H1 (cell line): ENCODE measurements at regions not wholly inside any gene's neighbourhood (a gene's known extent, or its start where the extent isn't known, plus 50 kb on each side); places are given as distances from the start of the nearest gene placed in this dataset.

Experiments used
- CTCF ChIA-PET: fragments of 300-600 bp; sonication (Branson Sonifier 250); formaldehyde crosslinking; loops from one replicate; lab custom pipeline; 2021; ENCODE audit not compliant: partially characterized antibody; lab: Charles Lee
- POLR2A ChIA-PET: fragments of 300-600 bp; sonication (Branson Sonifier 250); formaldehyde crosslinking; loops from one replicate; lab custom pipeline; 2021; ENCODE audit warnings: inconsistent platforms; ENCODE audit not compliant: partially characterized antibody; lab: Charles Lee
- DNase-seq, 2 experiments: peaks; one replicate each; pipeline versions ENCODE4 v3.0.0 to v3.0.0-alpha.2; 2010 to 2022; ENCODE audit warnings: low spot score in 2 of 2, low read depth in 1 of 2, mixed read lengths in 1 of 2
- FAIRE-seq: peaks from 2 replicates; lab custom pipeline; 2011; peaks lifted over from hg19 to GRCh38; lab: Jason Lieb, UNC
- H2AFZ ChIP-seq: 2 replicates; pipeline ENCODE4 v1.8.1; 2012; ENCODE audit warnings: low read length, inconsistent platforms
- H2AK5ac ChIP-seq: 2 replicates; pipeline ENCODE4 v1.6.1; 2013; ENCODE audit warnings: low read depth, low read length
- H2BK120ac ChIP-seq: replicated peaks from 2 replicates; pipeline ENCODE3; 2013; ENCODE audit warnings: low read depth, low read length, inconsistent platforms
- H2BK12ac ChIP-seq: 2 replicates; pipeline ENCODE4 v1.6.1; 2013; ENCODE audit warnings: low read depth, low read length
- H2BK15ac ChIP-seq: 2 replicates; pipeline ENCODE4 v1.6.1; 2013; ENCODE audit warnings: low read length
- H2BK20ac ChIP-seq: 2 replicates; pipeline ENCODE4 v1.6.1; 2013; ENCODE audit warnings: low read length
- H2BK5ac ChIP-seq: 2 replicates; pipeline ENCODE4 v1.6.1; 2013; ENCODE audit warnings: low read depth, low read length
- H3K14ac ChIP-seq: 2 replicates; pipeline ENCODE4 v1.6.1; 2013; ENCODE audit warnings: inconsistent platforms; ENCODE audit not compliant: insufficient read length
- H3K18ac ChIP-seq: 2 replicates; pipeline ENCODE4 v1.6.1; 2013; ENCODE audit warnings: low read length; ENCODE audit errors: extremely low read depth
- H3K23ac ChIP-seq: 2 replicates; pipeline ENCODE4 v1.6.1; 2013; ENCODE audit warnings: inconsistent platforms; ENCODE audit not compliant: insufficient read length
- H3K23me2 ChIP-seq: 2 replicates; pipeline ENCODE4 v1.6.1; 2013; ENCODE audit warnings: low read depth, low read length
- H3K27ac ChIP-seq: 2 replicates; pipeline ENCODE4 v1.6.1; 2011; ENCODE audit warnings: low read depth, low read length, inconsistent platforms
- H3K27me3 ChIP-seq, 4 experiments: replicated peaks in 1 of 4; 1 replicate in 1 of 4; 2 replicates in 3 of 4; pipeline versions ENCODE4 v1.6.1 to v1.8.1; 2011 to 2013; ENCODE audit warnings: low read length in 3 of 4, mild to moderate bottlenecking in 3 of 4, inconsistent platforms in 2 of 4, mixed read lengths in 2 of 4, moderate library complexity in 1 of 4; ENCODE audit not compliant: control insufficient read depth in 3 of 4, insufficient read depth in 3 of 4; ENCODE audit errors: extremely low read depth in 1 of 4
- H3K36me3 ChIP-seq, 4 experiments: 2 replicates each; pipeline versions ENCODE4 v1.6.1 to v1.8.1; 2011 to 2013; ENCODE audit warnings: mild to moderate bottlenecking in 4 of 4, low read length in 3 of 4, moderate library complexity in 2 of 4, control low read depth in 1 of 4, inconsistent platforms in 1 of 4; ENCODE audit not compliant: insufficient read depth in 4 of 4, control insufficient read depth in 2 of 4
- H3K4ac ChIP-seq: replicated peaks from 2 replicates; pipeline ENCODE3; 2013; ENCODE audit warnings: low read length, low read depth, mixed read lengths, inconsistent platforms; ENCODE audit not compliant: insufficient read length
- H3K4me1 ChIP-seq, 4 experiments: replicated peaks in 1 of 4; 1 replicate in 1 of 4; 2 replicates in 3 of 4; pipeline versions ENCODE4 v1.6.1 to v1.8.1; 2011 to 2013; ENCODE audit warnings: low read length in 3 of 4, inconsistent platforms in 2 of 4, mixed read lengths in 1 of 4; ENCODE audit not compliant: insufficient read depth in 4 of 4, control insufficient read depth in 3 of 4
- H3K4me2 ChIP-seq, 2 experiments: 2 replicates each; pipeline versions ENCODE4 v1.6.1 to v1.8.1; 2011 to 2013; ENCODE audit warnings: low read depth in 2 of 2, low read length in 2 of 2, control low read depth in 1 of 2, inconsistent platforms in 1 of 2, mild to moderate bottlenecking in 1 of 2; ENCODE audit not compliant: insufficient read depth in 1 of 2
- H3K4me3 ChIP-seq, 4 experiments: fragments of 200-600, 300-600 bp in 1 of 4; sonication (generic), shearing (Covaris generic), sonication (Bioruptor Twin) in 1 of 4; 2 replicates each; pipeline versions ENCODE4 v1.5.1 to v1.8.1; 2011 to 2016; ENCODE audit warnings: low read length in 4 of 4, low read depth in 3 of 4, control low read depth in 2 of 4, inconsistent platforms in 2 of 4, mild to moderate bottlenecking in 2 of 4, mixed read lengths in 1 of 4, moderate library complexity in 1 of 4; ENCODE audit not compliant: insufficient read depth in 2 of 4; ENCODE audit errors: extremely low read depth in 1 of 4
- H3K56ac ChIP-seq: replicated peaks from 2 replicates; pipeline ENCODE3; 2013; ENCODE audit warnings: low read depth, mild to moderate bottlenecking, mixed read lengths, low read length, inconsistent platforms; ENCODE audit not compliant: insufficient read length
- H3K79me1 ChIP-seq: 2 replicates; pipeline ENCODE4 v1.6.1; 2013; ENCODE audit warnings: low read depth, low read length, control low read depth
- H3K79me2 ChIP-seq, 2 experiments: 2 replicates each; pipeline versions ENCODE4 v1.6.1 to v1.8.1; 2012 to 2013; ENCODE audit warnings: low read length in 2 of 2, mild to moderate bottlenecking in 2 of 2, inconsistent platforms in 1 of 2; ENCODE audit not compliant: insufficient read depth in 2 of 2, control insufficient read depth in 1 of 2
- H3K9ac ChIP-seq, 4 experiments: replicated peaks in 1 of 4; 1 replicate in 1 of 4; 2 replicates in 3 of 4; pipeline versions ENCODE4 v1.6.1 to v1.8.1; 2011 to 2013; ENCODE audit warnings: low read depth in 3 of 4, low read length in 3 of 4, control low read depth in 2 of 4, mild to moderate bottlenecking in 2 of 4, moderate library complexity in 2 of 4, inconsistent platforms in 1 of 4; ENCODE audit errors: extremely low read depth in 1 of 4
- H3K9me3 ChIP-seq, 2 experiments: 2 replicates each; pipeline versions ENCODE4 v1.6.1 to v1.8.1; 2012 to 2013; ENCODE audit warnings: mild to moderate bottlenecking in 2 of 2, moderate library complexity in 2 of 2, control low read depth in 1 of 2, inconsistent platforms in 1 of 2, low read depth in 1 of 2, low read length in 1 of 2, mixed read lengths in 1 of 2; ENCODE audit not compliant: insufficient read depth in 2 of 2
- H4K20me1 ChIP-seq, 2 experiments: replicated peaks in 1 of 2; 2 replicates each; pipeline versions ENCODE3 to v1.8.1; 2011 to 2013; ENCODE audit warnings: inconsistent platforms in 2 of 2, low read length in 2 of 2, mild to moderate bottlenecking in 1 of 2; ENCODE audit not compliant: insufficient read depth in 2 of 2, control insufficient read depth in 1 of 2
- H4K5ac ChIP-seq: 2 replicates; pipeline ENCODE4 v1.6.1; 2013; ENCODE audit warnings: low read length, low read depth, mixed read lengths, inconsistent platforms; ENCODE audit not compliant: insufficient read length
- H4K8ac ChIP-seq: 2 replicates; pipeline ENCODE4 v1.8.0; 2013; ENCODE audit warnings: mild to moderate bottlenecking, moderate library complexity, low read length, inconsistent platforms; ENCODE audit not compliant: insufficient read depth; ENCODE audit errors: extremely low read depth
- H4K91ac ChIP-seq: replicated peaks from 2 replicates; pipeline ENCODE3; 2013; ENCODE audit warnings: low read length, mixed read lengths, inconsistent platforms; ENCODE audit not compliant: insufficient read length
- BRCA1 ChIP-seq: IDR thresholded peaks from 2 replicates; pipeline ENCODE4 v1.6.1; 2012; ENCODE audit warnings: low read depth, low read length, improper control_type of control experiment
- CBX8 ChIP-seq: fragments of 300-800, 300-1000 bp; sonication (generic); IDR thresholded peaks from 2 replicates; pipeline ENCODE4 v1.7.1; 2016; ENCODE audit warnings: low read depth, low read length, borderline replicate concordance
- CTCF ChIP-seq, 3 experiments: IDR thresholded peaks; 1 replicate in 2 of 3; 2 replicates in 1 of 3; pipeline versions ENCODE4 v1.5.1 to v1.6.1; 2011; ENCODE audit warnings: low read length in 3 of 3, mild to moderate bottlenecking in 3 of 3, inconsistent platforms in 2 of 3, low read depth in 1 of 3, moderate library complexity in 1 of 3; ENCODE audit not compliant: insufficient read depth in 1 of 3; ENCODE audit errors: control extremely low read depth in 1 of 3
- EGR1 ChIP-seq: IDR thresholded peaks from 2 replicates; pipeline ENCODE4 v1.6.1; 2011; ENCODE audit warnings: low read depth, low read length, borderline replicate concordance
- FOSL1 ChIP-seq: IDR thresholded peaks from 2 replicates; pipeline ENCODE4 v1.6.1; 2011; ENCODE audit warnings: mild to moderate bottlenecking, low read depth, low read length, moderate library complexity; ENCODE audit not compliant: insufficient read depth
- MAFK ChIP-seq: IDR thresholded peaks from 2 replicates; pipeline ENCODE4 v1.6.1; 2012; ENCODE audit warnings: low read depth, mild to moderate bottlenecking, improper control_type of control experiment, low read length
- NANOG ChIP-seq: IDR thresholded peaks from 2 replicates; pipeline ENCODE4 v1.6.1; 2011; ENCODE audit warnings: low read length, low read depth, mild to moderate bottlenecking, inconsistent platforms; ENCODE audit not compliant: insufficient read depth, poor library complexity, severe bottlenecking
- RBBP5 ChIP-seq: IDR thresholded peaks from 2 replicates; pipeline ENCODE4 v1.7.1; 2012; ENCODE audit warnings: low read depth, mild to moderate bottlenecking, inconsistent platforms, low read length, moderate library complexity, borderline replicate concordance
- SIX5 ChIP-seq: IDR thresholded peaks from 2 replicates; pipeline ENCODE4 v1.6.1; 2011; ENCODE audit warnings: mild to moderate bottlenecking, low read depth, low read length
- ZNF274 ChIP-seq: IDR thresholded peaks from 2 replicates; pipeline ENCODE4 v1.7.0; 2012; ENCODE audit warnings: low read length, borderline replicate concordance; ENCODE audit errors: extremely low read depth
- TF ChIP-seq, protein P1 (sequence below): IDR thresholded peaks from 2 replicates; pipeline ENCODE4 v1.6.1; 2012; ENCODE audit warnings: low read length, inconsistent platforms

- Histone ChIP-seq H2BK12ac (no peak overlapping the region), H3K56ac (no peak overlapping the region), H3K27ac (no peak overlapping the region), H4K8ac (no peak overlapping the region), H4K91ac (no peak overlapping the region), H3K18ac (no peak overlapping the region), H3K4me3 (no peak overlapping the region), H3K9ac (no peak overlapping the region), H3K79me1 (no peaks in the 10 kb centered on the region), H3K36me3 (no peaks in the 10 kb centered on the region; a peak in 1 of 8 replicates), H3K14ac (no peak overlapping the region), H4K5ac (no peak overlapping the region), H3K27me3 (no peaks in the 10 kb centered on the region), H3K23ac (no peak overlapping the region), H3K9me3 (no peaks in the 10 kb centered on the region), H2BK20ac (no peak overlapping the region), H4K20me1 (peaks cover 0 to 2% of the 10 kb centered on the region in 2 experiments), H3K79me2 (no peaks in the 10 kb centered on the region), H3K4me1 (peaks cover 0 to 2% (median 0%) of the 10 kb centered on the region in 4 experiments; a peak in 1 of 7 replicates), H2BK5ac (no peak overlapping the region), H3K23me2 (no peaks in the 10 kb centered on the region; the same call in 1 of the 2 replicates), H2BK15ac (no peak overlapping the region), H3K4me2 (no peak overlapping the region), H2BK120ac (no peak overlapping the region), H3K4ac (no peak overlapping the region), H2AFZ (no peak overlapping the region), H2AK5ac (no peak overlapping the region)
- CTCF ChIA-PET, result no interaction called here
- DNase-seq (no peak), FAIRE-seq (no peak)
- POLR2A ChIA-PET, result no interaction called here
- TF ChIP-seq SIX5 (no peak), MAFK (no peak), RBBP5 (no peak), BRCA1 (no peak), NANOG (no peak), ZNF274 (no peak), CBX8 (no peak), EGR1 (no peak), FOSL1 (no peak), CTCF (IDR thresholded peaks at IDR 0.05; ENCODE audit: control extremely low read depth in 1 of 3, insufficient read depth in 1 of 3, low read depth in 1 of 3, low read length in 3 of 3) (no peak)
- TF ChIP-seq, protein P1, sequence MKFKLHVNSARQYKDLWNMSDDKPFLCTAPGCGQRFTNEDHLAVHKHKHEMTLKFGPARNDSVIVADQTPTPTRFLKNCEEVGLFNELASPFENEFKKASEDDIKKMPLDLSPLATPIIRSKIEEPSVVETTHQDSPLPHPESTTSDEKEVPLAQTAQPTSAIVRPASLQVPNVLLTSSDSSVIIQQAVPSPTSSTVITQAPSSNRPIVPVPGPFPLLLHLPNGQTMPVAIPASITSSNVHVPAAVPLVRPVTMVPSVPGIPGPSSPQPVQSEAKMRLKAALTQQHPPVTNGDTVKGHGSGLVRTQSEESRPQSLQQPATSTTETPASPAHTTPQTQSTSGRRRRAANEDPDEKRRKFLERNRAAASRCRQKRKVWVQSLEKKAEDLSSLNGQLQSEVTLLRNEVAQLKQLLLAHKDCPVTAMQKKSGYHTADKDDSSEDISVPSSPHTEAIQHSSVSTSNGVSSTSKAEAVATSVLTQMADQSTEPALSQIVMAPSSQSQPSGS, result no peak
These were observed 366.1 kb upstream of the GOLIM4 start for GRCh38 chr3:168461793-168462192.
